B cell (primary cell): ENCODE measurements at regions not wholly inside any gene's neighbourhood (a gene's known extent, or its start where the extent isn't known, plus 50 kb on each side); places are given as distances from the start of the nearest gene placed in this dataset.

ENCODE experiments used
- ATAC-seq: fragments of 200-7000 bp; cut with Tn5 transposase; one replicate; pipeline ENCODE4 v1.10.0; 2021; ENCODE audit warnings: low read depth, mild to moderate bottlenecking, moderate number of reproducible peaks, moderate library complexity
- CTCF ChIA-PET: fragments of 350-600 bp; sonication (Branson Sonifier 250); formaldehyde crosslinking; loops from one replicate; lab custom pipeline; 2021; ENCODE audit warnings: antibody characterized with exemption, inconsistent platforms; lab: Charles Lee
- POLR2A ChIA-PET: fragments of 350-600 bp; sonication (Branson Sonifier 250); formaldehyde crosslinking; loops from one replicate; lab custom pipeline; 2021; ENCODE audit warnings: antibody characterized with exemption; lab: Charles Lee
- DNase-seq: peaks from one replicate; pipeline ENCODE4 v3.0.0; 2013
- H2AFZ ChIP-seq: 2 replicates; pipeline ENCODE4 v1.6.1; 2012; ENCODE audit warnings: mild to moderate bottlenecking, low read depth, low read length; ENCODE audit not compliant: insufficient read depth, poor library complexity, severe bottlenecking
- H3K27ac ChIP-seq, 2 donors: 1 replicate in 1 of 2; 2 replicates in 1 of 2; pipeline ENCODE4 v1.5.1; 2012 to 2013; ENCODE audit warnings: low read length in 2 of 2, mild to moderate bottlenecking in 2 of 2, moderate library complexity in 1 of 2
- H3K27me3 ChIP-seq, 4 experiments: fragments of 200-600 bp in 1 of 4; sonication (generic) in 1 of 4; replicated peaks in 1 of 4; 1 replicate in 2 of 4; 2 replicates in 2 of 4; pipeline versions ENCODE4 v1.6.1 to v1.7.0; 2013 to 2016; ENCODE audit warnings: low read length in 3 of 4, mild to moderate bottlenecking in 2 of 4, mixed read lengths in 1 of 4, moderate library complexity in 1 of 4; ENCODE audit not compliant: insufficient read depth in 4 of 4, control insufficient read depth in 3 of 4; ENCODE audit errors: control extremely low read depth in 1 of 4
- H3K36me3 ChIP-seq, 2 experiments: replicated peaks in 1 of 2; 1 replicate in 1 of 2; 2 replicates in 1 of 2; pipeline versions ENCODE4 v1.6.1 to v1.7.1; 2013; ENCODE audit warnings: low read length in 1 of 2; ENCODE audit not compliant: insufficient read depth in 2 of 2, control insufficient read depth in 1 of 2; ENCODE audit errors: control extremely low read depth in 1 of 2, extremely low read depth in 1 of 2
- H3K4me1 ChIP-seq, 2 donors: fragments of 200-600 bp in 1 of 2; sonication (generic) in 1 of 2; 1 replicate in 1 of 2; 2 replicates in 1 of 2; pipeline versions ENCODE4 v1.5.1 to v1.6.1; 2013 to 2017; ENCODE audit warnings: low read length in 2 of 2; ENCODE audit not compliant: control insufficient read depth in 2 of 2, insufficient read depth in 2 of 2
- H3K4me2 ChIP-seq: replicated peaks from 2 replicates; pipeline ENCODE3; 2012; ENCODE audit warnings: mild to moderate bottlenecking, low read depth, low read length; ENCODE audit not compliant: poor library complexity, severe bottlenecking
- H3K4me3 ChIP-seq, 5 experiments: fragments of 200-600 bp in 1 of 5; sonication (generic) in 1 of 5; 1 replicate in 3 of 5; 2 replicates in 2 of 5; pipeline versions ENCODE4 v1.5.1 to v1.7.0; 2011 to 2016; ENCODE audit warnings: low read length in 4 of 5, mild to moderate bottlenecking in 4 of 5, low read depth in 2 of 5, control low read depth in 1 of 5, moderate library complexity in 1 of 5; ENCODE audit not compliant: insufficient read depth in 1 of 5; ENCODE audit errors: control extremely low read depth in 1 of 5, extremely low read depth in 1 of 5
- H3K79me2 ChIP-seq: fragments of 200-600 bp; sonication (generic); one replicate; pipeline ENCODE4 v1.6.0; 2016; ENCODE audit warnings: low read length; ENCODE audit not compliant: control insufficient read depth, insufficient read depth
- H3K9ac ChIP-seq: fragments of 200-600 bp; sonication (generic); 2 replicates; pipeline ENCODE4 v1.6.1; 2017; ENCODE audit warnings: mild to moderate bottlenecking, low read length, moderate library complexity
- H3K9me3 ChIP-seq, 3 donors: one replicate each; pipeline versions ENCODE4 v1.6.1 to v1.7.1; 2013; ENCODE audit warnings: low read length in 2 of 3; ENCODE audit not compliant: control insufficient read depth in 2 of 3, insufficient read depth in 1 of 3; ENCODE audit errors: control extremely low read depth in 1 of 3
- H4K20me1 ChIP-seq: 2 replicates; pipeline ENCODE4 v1.6.0; 2012; ENCODE audit warnings: mild to moderate bottlenecking, low read length; ENCODE audit not compliant: insufficient read depth, control insufficient read depth, poor library complexity, severe bottlenecking
- H3K27ac Mint-ChIP-seq: one replicate; pipeline ENCODE4 v1.8.0; 2021; ENCODE audit warnings: mixed read lengths
- H3K27me3 Mint-ChIP-seq: one replicate; pipeline ENCODE4 v1.8.0; 2021; ENCODE audit warnings: mixed read lengths
- H3K4me1 Mint-ChIP-seq: one replicate; pipeline ENCODE4 v1.8.0; 2021; ENCODE audit warnings: mixed read lengths
- H3K4me3 Mint-ChIP-seq: one replicate; pipeline ENCODE4 v1.8.0; 2021; ENCODE audit warnings: mixed read lengths
- H3K9me3 Mint-ChIP-seq: one replicate; pipeline ENCODE4 v1.8.0; 2022; ENCODE audit warnings: mixed read lengths; ENCODE audit not compliant: insufficient read depth
- EZH2 ChIP-seq: IDR thresholded peaks from 2 replicates; pipeline ENCODE4 v1.6.1; 2012; ENCODE audit warnings: borderline replicate concordance, low read depth, mild to moderate bottlenecking, moderate library complexity, low read length; ENCODE audit not compliant: insufficient read depth, poor library complexity, severe bottlenecking
- WGBS: methylation state at CpG from one replicate; pipeline ENCODE4 v1.1.5; 2013; ENCODE audit warnings: missing lambda C conversion rate; ENCODE audit not compliant: insufficient coverage; 5-methylcytosine and 5-hydroxymethylcytosine counted together
- intact Hi-C: fragments of 100-400 bp; cut with micrococcal nuclease; formaldehyde crosslinking; loops from one replicate; pipeline ENCODE4 v1.10.0; 2022
- TF ChIP-seq, protein P1 (sequence below): fragments of 200-600 bp; IDR thresholded peaks from one replicate; pipeline ENCODE4 v1.8.0; 2022; ENCODE audit warnings: antibody characterized with exemption, mild to moderate bottlenecking

GRCh38 chr16:9279291-9280068 lies 188.0 kb downstream of the HAPSTR1 start:
- H3K27me3 ChIP-seq = no peaks in the 10 kb centered on the region
- no peaks in the 10 kb centered on the region for H3K4me1 ChIP-seq
- TF ChIP-seq EZH2 = no peak
- TF ChIP-seq, protein P1, sequence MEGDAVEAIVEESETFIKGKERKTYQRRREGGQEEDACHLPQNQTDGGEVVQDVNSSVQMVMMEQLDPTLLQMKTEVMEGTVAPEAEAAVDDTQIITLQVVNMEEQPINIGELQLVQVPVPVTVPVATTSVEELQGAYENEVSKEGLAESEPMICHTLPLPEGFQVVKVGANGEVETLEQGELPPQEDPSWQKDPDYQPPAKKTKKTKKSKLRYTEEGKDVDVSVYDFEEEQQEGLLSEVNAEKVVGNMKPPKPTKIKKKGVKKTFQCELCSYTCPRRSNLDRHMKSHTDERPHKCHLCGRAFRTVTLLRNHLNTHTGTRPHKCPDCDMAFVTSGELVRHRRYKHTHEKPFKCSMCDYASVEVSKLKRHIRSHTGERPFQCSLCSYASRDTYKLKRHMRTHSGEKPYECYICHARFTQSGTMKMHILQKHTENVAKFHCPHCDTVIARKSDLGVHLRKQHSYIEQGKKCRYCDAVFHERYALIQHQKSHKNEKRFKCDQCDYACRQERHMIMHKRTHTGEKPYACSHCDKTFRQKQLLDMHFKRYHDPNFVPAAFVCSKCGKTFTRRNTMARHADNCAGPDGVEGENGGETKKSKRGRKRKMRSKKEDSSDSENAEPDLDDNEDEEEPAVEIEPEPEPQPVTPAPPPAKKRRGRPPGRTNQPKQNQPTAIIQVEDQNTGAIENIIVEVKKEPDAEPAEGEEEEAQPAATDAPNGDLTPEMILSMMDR = no peak
- ChIA-PET CTCF (no interaction called here), POLR2A (no interaction called here)
- no peaks in the 10 kb centered on the region for H4K20me1 ChIP-seq
- Mint-ChIP-seq H3K27me3 (peaks cover 32% of the 10 kb centered on the region), H3K9me3 (no peaks in the 10 kb centered on the region), H3K4me3 (no peak overlapping the region), H3K27ac (no peak overlapping the region), H3K4me1 (no peaks in the 10 kb centered on the region)
- intact Hi-C loops = no loop called here
- ATAC-seq (no peak), DNase-seq (no peak)
- no peaks in the 10 kb centered on the region for H3K79me2 ChIP-seq
- H3K4me2 ChIP-seq = no peak overlapping the region
- H3K9me3 ChIP-seq = no peaks in the 10 kb centered on the region
- H2AFZ ChIP-seq = no peak overlapping the region
- no peaks in the 10 kb centered on the region for H3K36me3 ChIP-seq
- no peak overlapping the region for H3K9ac ChIP-seq
- H3K4me3 ChIP-seq = no peak overlapping the region
- H3K27ac ChIP-seq = no peak overlapping the region
- WGBS = 56% methylated on average over 4 of the region's 5 CpGs

- no peak overlapping the region for H3K27ac Mint-ChIP-seq
- Histone ChIP-seq H3K4me3 (no peak overlapping the region), H3K27ac (no peak overlapping the region), H3K36me3 (no peaks in the 10 kb centered on the region), H3K27me3 (no peaks in the 10 kb centered on the region), H3K79me2 (no peaks in the 10 kb centered on the region), H3K4me2 (no peak overlapping the region), H3K9me3 (no peaks in the 10 kb centered on the region), H3K9ac (no peak overlapping the region), H2AFZ (no peak overlapping the region), H3K4me1 (no peaks in the 10 kb centered on the region), H4K20me1 (no peaks in the 10 kb centered on the region)
- H3K9me3 Mint-ChIP-seq = no peaks in the 10 kb centered on the region
- ChIA-PET CTCF (no interaction called here), POLR2A (no interaction called here)
- H3K4me3 Mint-ChIP-seq = no peak overlapping the region
- no CpG with 5 or more reads among the region's 3 CpGs for WGBS
- intact Hi-C loops = no loop called here
- H3K27me3 Mint-ChIP-seq = peaks cover 30% of the 10 kb centered on the region
- H3K4me1 Mint-ChIP-seq = no peaks in the 10 kb centered on the region
- no peak for ATAC-seq
- TF ChIP-seq EZH2 = no peak
- TF ChIP-seq, protein P1 = no peak
- no peak for DNase-seq
Observed at GRCh38 chr16:9280069-9280466, 188.6 kb downstream of the HAPSTR1 start.
